Fibroblast of lung (primary cell): ENCODE measurements at regions not wholly inside any gene's neighbourhood (a gene's known extent, or its start where the extent isn't known, plus 50 kb on each side); places are given as distances from the start of the nearest gene placed in this dataset.

Experiments used
- CTCF ChIP-seq, 2 donors: IDR thresholded peaks in 1 of 2; conservative IDR thresholded peaks in 1 of 2; 1 replicate in 1 of 2; 2 replicates in 1 of 2; pipeline ENCODE4 v1.5.1; 2011 to 2012; ENCODE audit warnings: low read length in 2 of 2, control low read depth in 1 of 2, inconsistent platforms in 1 of 2, low read depth in 1 of 2, mild to moderate bottlenecking in 1 of 2
- EZH2 ChIP-seq: IDR thresholded peaks from 2 replicates; pipeline ENCODE4 v1.5.1; 2012; ENCODE audit warnings: low read length, control low read depth, mild to moderate bottlenecking; ENCODE audit errors: missing control alignments

GRCh38 chr13:47665043-47665442, 336.0 kb downstream of the SUCLA2 start:
- TF ChIP-seq CTCF (conservative IDR thresholded peaks at IDR 0.05 in 1 of 2, IDR thresholded peaks at IDR 0.05 in 1 of 2; ENCODE audit: low read depth in 1 of 2, low read length in 2 of 2) (no peak), EZH2 (no peak)
